HCT116 (cell line): ENCODE measurements at regions not wholly inside any gene's neighbourhood (a gene's known extent, or its start where the extent isn't known, plus 50 kb on each side); places are given as distances from the start of the nearest gene placed in this dataset.

Experiments used
- ATAC-seq: fragments of 200-7000 bp; cut with Tn5 transposase; 2 replicates; pipeline ENCODE4 v1.9.1; 2020; ENCODE audit warnings: mild to moderate bottlenecking, moderate library complexity
- BruUV-seq: library from RNA; stranded (reverse); fragments of 400-500 nt; replicated peaks from 2 replicates; lab custom pipeline; 2021; lab: Mats Ljungman, UMichigan
- CTCF ChIA-PET: fragments of 300-600 bp; sonication (Branson Sonifier 250); formaldehyde crosslinking; loops from one replicate; lab custom pipeline; 2021; ENCODE audit warnings: antibody characterized with exemption; lab: Charles Lee
- POLR2A ChIA-PET: fragments of 300-600, 350-600 bp; sonication (Branson Sonifier 250); formaldehyde crosslinking; loops from one replicate; lab custom pipeline; 2021; ENCODE audit warnings: antibody characterized with exemption; lab: Charles Lee
- RAD21 ChIA-PET, 2 experiments: fragments of 300-600 bp; sonication (Branson Sonifier 250); formaldehyde crosslinking; loops; one replicate each; lab custom pipeline; 2023; ENCODE audit warnings: low total read pairs in 2 of 2; ENCODE audit not compliant: uncharacterized antibody in 2 of 2, unreplicated experiment in 2 of 2, low non-redundant PET in 1 of 2; lab: Charles Lee
- DNase-seq: peaks from one replicate; pipeline ENCODE4 v3.0.0-alpha.2; 2010; ENCODE audit warnings: low read depth, low spot score
- H2AFZ ChIP-seq: fragments of 200-600 bp; shearing (Covaris generic), sonication (generic); 2 replicates; pipeline ENCODE4 v1.6.1; 2017; ENCODE audit warnings: low read depth, mixed run types, mixed read lengths, antibody characterized with exemption, low read length; ENCODE audit not compliant: poor library complexity, severe bottlenecking
- H3K27ac ChIP-seq: 2 replicates; pipeline ENCODE4 v1.5.1; 2012; ENCODE audit warnings: low read depth, low read length
- H3K27me3 ChIP-seq: fragments of 200-600 bp; sonication (generic); 2 replicates; pipeline ENCODE4 v1.6.1; 2016; ENCODE audit warnings: mixed run types, low read length, mixed read lengths; ENCODE audit not compliant: insufficient read depth
- H3K36me3 ChIP-seq, 2 experiments: fragments of 200-500 bp in 1 of 2; fragments of 200-600 bp in 1 of 2; sonication (Bioruptor generic) in 1 of 2; sonication (generic) in 1 of 2; 2 replicates each; pipeline versions ENCODE4 v1.5.1 to v1.6.1; 2014 to 2016; ENCODE audit warnings: low read length in 2 of 2, inconsistent platforms in 1 of 2, mixed read lengths in 1 of 2, mixed run types in 1 of 2; ENCODE audit not compliant: insufficient read depth in 2 of 2, control insufficient read depth in 1 of 2
- H3K4me1 ChIP-seq, 2 experiments: fragments of 200-600 bp in 1 of 2; sonication (generic) in 1 of 2; 2 replicates each; pipeline versions ENCODE4 v1.5.1 to v1.6.1; 2012 to 2017; ENCODE audit warnings: low read length in 2 of 2, inconsistent platforms in 1 of 2, mild to moderate bottlenecking in 1 of 2, mixed read lengths in 1 of 2, mixed run types in 1 of 2, moderate library complexity in 1 of 2; ENCODE audit not compliant: insufficient read depth in 2 of 2, control insufficient read depth in 1 of 2
- H3K4me2 ChIP-seq: fragments of 200-600 bp; sonication (generic); 2 replicates; pipeline ENCODE4 v1.6.1; 2017; ENCODE audit warnings: mixed run types, low read length, mixed read lengths
- H3K4me3 ChIP-seq, 2 experiments: fragments of 200-600 bp in 1 of 2; sonication (generic) in 1 of 2; replicated peaks in 1 of 2; 2 replicates each; pipeline ENCODE4 v1.5.1; 2011 to 2016; ENCODE audit warnings: low read length in 2 of 2, control low read depth in 1 of 2, low read depth in 1 of 2, mild to moderate bottlenecking in 1 of 2, mixed read lengths in 1 of 2, mixed run types in 1 of 2
- H3K79me2 ChIP-seq: fragments of 200-600 bp; sonication (generic); 2 replicates; pipeline ENCODE4 v1.6.1; 2017; ENCODE audit warnings: mild to moderate bottlenecking, mixed run types, low read length, moderate library complexity, mixed read lengths; ENCODE audit not compliant: insufficient read depth
- H3K9ac ChIP-seq: fragments of 200-600 bp; sonication (generic); 2 replicates; pipeline ENCODE4 v1.6.1; 2016; ENCODE audit warnings: low read length, mixed read lengths
- H3K9me2 ChIP-seq: fragments of 200-600 bp; sonication (generic), shearing (Covaris generic); 2 replicates; pipeline ENCODE4 v1.6.1; 2017; ENCODE audit warnings: mixed run types, mild to moderate bottlenecking, moderate library complexity; ENCODE audit not compliant: insufficient read depth
- H3K9me3 ChIP-seq, 2 experiments: fragments of 200-500 bp in 1 of 2; fragments of 200-600 bp in 1 of 2; sonication (Bioruptor generic) in 1 of 2; sonication (generic) in 1 of 2; 2 replicates each; pipeline ENCODE4 v1.6.1; 2014 to 2017; ENCODE audit warnings: low read length in 2 of 2, mixed read lengths in 2 of 2, inconsistent platforms in 1 of 2, low read depth in 1 of 2, mild to moderate bottlenecking in 1 of 2, mixed run types in 1 of 2, moderate library complexity in 1 of 2; ENCODE audit not compliant: control insufficient read depth in 1 of 2, insufficient read depth in 1 of 2
- H4K20me1 ChIP-seq: fragments of 200-600 bp; sonication (generic), shearing (Covaris generic); 2 replicates; pipeline ENCODE4 v1.6.1; 2017; ENCODE audit warnings: mixed run types, mild to moderate bottlenecking, moderate library complexity; ENCODE audit not compliant: insufficient read depth
- EGR1 ChIP-seq: IDR thresholded peaks from 2 replicates; pipeline ENCODE4 v1.6.1; 2012; ENCODE audit warnings: low read depth
- ELF1 ChIP-seq: IDR thresholded peaks from 2 replicates; pipeline ENCODE4 v1.6.1; 2012; ENCODE audit warnings: low read depth, borderline replicate concordance
- EZH2 ChIP-seq: fragments of 200-600 bp; sonication (generic); IDR thresholded peaks from 2 replicates; pipeline ENCODE4 v1.6.1; 2017; ENCODE audit warnings: antibody characterized with exemption, mixed run types
- EZH2phosphoT487 ChIP-seq: fragments of 200-600 bp; IDR thresholded peaks from 2 replicates; pipeline ENCODE4 v1.6.1; 2018; ENCODE audit warnings: antibody characterized with exemption, borderline replicate concordance
- JUND ChIP-seq: IDR thresholded peaks from 2 replicates; pipeline ENCODE4 v1.6.1; 2012
- POLR2A ChIP-seq: IDR thresholded peaks from 2 replicates; pipeline ENCODE4 v1.7.0; 2011; ENCODE audit warnings: borderline replicate concordance; ENCODE audit not compliant: insufficient read depth, insufficient read length; ENCODE audit errors: extremely low read depth
- intact Hi-C: fragments of 100-400 bp; cut with micrococcal nuclease; formaldehyde crosslinking; loops from 2 replicates; pipeline ENCODE4 v1.10.0; 2022
- TF ChIP-seq, protein P1 (sequence below), 3 experiments: fragments of 200-600 bp in 1 of 3; sonication (generic) in 1 of 3; IDR thresholded peaks in 2 of 3; conservative IDR thresholded peaks in 1 of 3; 2 replicates each; pipeline ENCODE4 v1.5.1; 2012 to 2017; ENCODE audit warnings: low read depth in 2 of 3, low read length in 2 of 3, antibody characterized with exemption in 1 of 3, borderline replicate concordance in 1 of 3, control low read depth in 1 of 3, mild to moderate bottlenecking in 1 of 3, mixed read lengths in 1 of 3, mixed run types in 1 of 3, moderate library complexity in 1 of 3; ENCODE audit not compliant: insufficient read depth in 1 of 3
- TF ChIP-seq, protein P2 (sequence below): IDR thresholded peaks from 2 replicates; pipeline ENCODE4 v1.6.1; 2011; ENCODE audit warnings: mild to moderate bottlenecking, low read length, moderate library complexity; ENCODE audit not compliant: insufficient replicate concordance; ENCODE audit errors: extremely low read depth

DNA sequence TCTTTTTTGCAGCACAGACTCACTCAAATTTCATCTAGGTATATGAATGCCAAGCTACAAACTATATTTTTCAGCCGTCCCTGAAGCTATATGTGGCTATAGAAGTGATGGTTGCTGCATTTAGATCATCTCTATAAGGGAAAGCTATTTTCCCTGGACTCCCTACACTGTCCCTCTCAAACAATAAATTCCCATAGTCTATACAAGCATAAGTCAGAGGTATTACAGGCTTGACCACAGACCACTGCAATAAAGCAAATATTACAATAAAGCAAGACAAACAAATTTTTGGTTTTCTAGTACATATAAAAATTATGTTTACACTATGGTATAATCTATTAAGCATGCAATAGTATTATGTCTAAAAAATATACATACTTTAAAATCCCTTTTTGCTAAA is 1015.5 kb upstream of the LRRN3 start:
- ChIA-PET POLR2A (no interaction called here), RAD21 (no interaction called here), CTCF (no interaction called here)
- no peaks in the 10 kb centered on the region for H3K79me2 ChIP-seq
- H3K4me1 ChIP-seq = no peaks in the 10 kb centered on the region
- no peak overlapping the region for H2AFZ ChIP-seq
- H3K36me3 ChIP-seq = no peaks in the 10 kb centered on the region
- no peak overlapping the region for H3K27ac ChIP-seq
- no TSS peak for BruUV-seq
- intact Hi-C loops = no loop called here
- H3K27me3 ChIP-seq = no peaks in the 10 kb centered on the region
- no peak for ATAC-seq
- H3K9ac ChIP-seq = no peak overlapping the region
- H3K4me3 ChIP-seq = no peak overlapping the region
- no peaks in the 10 kb centered on the region for H3K9me2 ChIP-seq
- DNase-seq = no peak
- H3K4me2 ChIP-seq = no peak overlapping the region
- no peaks in the 10 kb centered on the region for H4K20me1 ChIP-seq
- TF ChIP-seq, protein P1, sequence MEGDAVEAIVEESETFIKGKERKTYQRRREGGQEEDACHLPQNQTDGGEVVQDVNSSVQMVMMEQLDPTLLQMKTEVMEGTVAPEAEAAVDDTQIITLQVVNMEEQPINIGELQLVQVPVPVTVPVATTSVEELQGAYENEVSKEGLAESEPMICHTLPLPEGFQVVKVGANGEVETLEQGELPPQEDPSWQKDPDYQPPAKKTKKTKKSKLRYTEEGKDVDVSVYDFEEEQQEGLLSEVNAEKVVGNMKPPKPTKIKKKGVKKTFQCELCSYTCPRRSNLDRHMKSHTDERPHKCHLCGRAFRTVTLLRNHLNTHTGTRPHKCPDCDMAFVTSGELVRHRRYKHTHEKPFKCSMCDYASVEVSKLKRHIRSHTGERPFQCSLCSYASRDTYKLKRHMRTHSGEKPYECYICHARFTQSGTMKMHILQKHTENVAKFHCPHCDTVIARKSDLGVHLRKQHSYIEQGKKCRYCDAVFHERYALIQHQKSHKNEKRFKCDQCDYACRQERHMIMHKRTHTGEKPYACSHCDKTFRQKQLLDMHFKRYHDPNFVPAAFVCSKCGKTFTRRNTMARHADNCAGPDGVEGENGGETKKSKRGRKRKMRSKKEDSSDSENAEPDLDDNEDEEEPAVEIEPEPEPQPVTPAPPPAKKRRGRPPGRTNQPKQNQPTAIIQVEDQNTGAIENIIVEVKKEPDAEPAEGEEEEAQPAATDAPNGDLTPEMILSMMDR (IDR thresholded peaks at IDR 0.05 in 2 of 3, conservative IDR thresholded peaks at IDR 0.05 in 1 of 3; ENCODE audit: borderline replicate concordance in 1 of 3, insufficient read depth in 1 of 3, low read depth in 2 of 3, low read length in 2 of 3) = no peak
- no peak for TF ChIP-seq EZH2phosphoT487
- TF ChIP-seq POLR2A = no peak
- TF ChIP-seq JUND = no peak
- TF ChIP-seq EGR1 = no peak
- H3K9me3 ChIP-seq = no peaks in the 10 kb centered on the region

- Histone ChIP-seq H3K27ac (no peak overlapping the region), H3K9ac (no peak overlapping the region), H3K4me3 (no peak overlapping the region), H3K9me2 (no peaks in the 10 kb centered on the region), H4K20me1 (no peaks in the 10 kb centered on the region), H3K4me2 (no peak overlapping the region), H3K79me2 (no peaks in the 10 kb centered on the region), H3K36me3 (no peaks in the 10 kb centered on the region), H3K4me1 (no peaks in the 10 kb centered on the region), H3K9me3 (no peaks in the 10 kb centered on the region), H2AFZ (no peak overlapping the region), H3K27me3 (no peaks in the 10 kb centered on the region)
- ChIA-PET CTCF (no interaction called here), RAD21 (no interaction called here), POLR2A (no interaction called here)
- ATAC-seq (no peak), DNase-seq (no peak)
- no TSS peak for BruUV-seq
- TF ChIP-seq EZH2 (no peak), ELF1 (no peak)
- TF ChIP-seq, protein P2, sequence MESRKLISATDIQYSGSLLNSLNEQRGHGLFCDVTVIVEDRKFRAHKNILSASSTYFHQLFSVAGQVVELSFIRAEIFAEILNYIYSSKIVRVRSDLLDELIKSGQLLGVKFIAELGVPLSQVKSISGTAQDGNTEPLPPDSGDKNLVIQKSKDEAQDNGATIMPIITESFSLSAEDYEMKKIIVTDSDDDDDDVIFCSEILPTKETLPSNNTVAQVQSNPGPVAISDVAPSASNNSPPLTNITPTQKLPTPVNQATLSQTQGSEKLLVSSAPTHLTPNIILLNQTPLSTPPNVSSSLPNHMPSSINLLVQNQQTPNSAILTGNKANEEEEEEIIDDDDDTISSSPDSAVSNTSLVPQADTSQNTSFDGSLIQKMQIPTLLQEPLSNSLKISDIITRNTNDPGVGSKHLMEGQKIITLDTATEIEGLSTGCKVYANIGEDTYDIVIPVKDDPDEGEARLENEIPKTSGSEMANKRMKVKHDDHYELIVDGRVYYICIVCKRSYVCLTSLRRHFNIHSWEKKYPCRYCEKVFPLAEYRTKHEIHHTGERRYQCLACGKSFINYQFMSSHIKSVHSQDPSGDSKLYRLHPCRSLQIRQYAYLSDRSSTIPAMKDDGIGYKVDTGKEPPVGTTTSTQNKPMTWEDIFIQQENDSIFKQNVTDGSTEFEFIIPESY = no peak
- intact Hi-C loops = no loop called here
Observed at GRCh38 chr7:110076194-110076593, 1014.7 kb upstream of the LRRN3 start.
